Calu3 (cell line): ENCODE measurements at regions not wholly inside any gene's neighbourhood (a gene's known extent, or its start where the extent isn't known, plus 50 kb on each side); places are given as distances from the start of the nearest gene placed in this dataset.
"Not testable (repeated sequence)": the region's sequence is repeated elsewhere in the genome, so short reads cannot be mapped to it uniquely, and the experiment has no call there.

ENCODE experiments used
- BruUV-seq: library from RNA; stranded (reverse); fragments of 400-500 nt; replicated peaks from 2 replicates; lab custom pipeline; 2021; lab: Mats Ljungman, UMichigan
- CTCF ChIA-PET: fragments of 300-600 bp; sonication (Branson Sonifier 250); formaldehyde crosslinking; loops from one replicate; lab custom pipeline; 2022; ENCODE audit warnings: antibody characterized with exemption; lab: Charles Lee
- DNase-seq: peaks from one replicate; pipeline ENCODE4 v3.0.0; 2022
- H3K27ac Mint-ChIP-seq: one replicate; pipeline ENCODE4 v1.8.0; 2022; ENCODE audit warnings: mixed read lengths; ENCODE audit not compliant: unreplicated experiment
- H3K27me3 Mint-ChIP-seq: one replicate; pipeline ENCODE4 v1.8.0; 2022; ENCODE audit warnings: mixed read lengths; ENCODE audit not compliant: unreplicated experiment
- H3K36me3 Mint-ChIP-seq: one replicate; pipeline ENCODE4 v1.8.0; 2022; ENCODE audit warnings: mild to moderate bottlenecking, moderate library complexity, mixed read lengths; ENCODE audit not compliant: insufficient read depth, unreplicated experiment
- H3K4me1 Mint-ChIP-seq: one replicate; pipeline ENCODE4 v1.8.0; 2022; ENCODE audit warnings: mild to moderate bottlenecking, low read depth, mixed read lengths; ENCODE audit not compliant: unreplicated experiment
- H3K4me3 Mint-ChIP-seq: one replicate; pipeline ENCODE4 v1.8.0; 2022; ENCODE audit warnings: mild to moderate bottlenecking, low read depth, moderate library complexity, mixed read lengths; ENCODE audit not compliant: unreplicated experiment
- H3K9me3 Mint-ChIP-seq: one replicate; pipeline ENCODE4 v1.8.0; 2022; ENCODE audit warnings: low read depth, mixed read lengths; ENCODE audit not compliant: unreplicated experiment
- intact Hi-C: fragments of 100-400 bp; cut with micrococcal nuclease; formaldehyde crosslinking; loops from one replicate; pipeline ENCODE4 v1.10.0; 2022; ENCODE audit not compliant: unreplicated experiment
- TF ChIP-seq, protein P1 (sequence below): fragments of 200-600 bp; IDR thresholded peaks from one replicate; pipeline ENCODE4 v1.8.0; 2022; ENCODE audit warnings: antibody characterized with exemption; ENCODE audit not compliant: unreplicated experiment

DNA sequence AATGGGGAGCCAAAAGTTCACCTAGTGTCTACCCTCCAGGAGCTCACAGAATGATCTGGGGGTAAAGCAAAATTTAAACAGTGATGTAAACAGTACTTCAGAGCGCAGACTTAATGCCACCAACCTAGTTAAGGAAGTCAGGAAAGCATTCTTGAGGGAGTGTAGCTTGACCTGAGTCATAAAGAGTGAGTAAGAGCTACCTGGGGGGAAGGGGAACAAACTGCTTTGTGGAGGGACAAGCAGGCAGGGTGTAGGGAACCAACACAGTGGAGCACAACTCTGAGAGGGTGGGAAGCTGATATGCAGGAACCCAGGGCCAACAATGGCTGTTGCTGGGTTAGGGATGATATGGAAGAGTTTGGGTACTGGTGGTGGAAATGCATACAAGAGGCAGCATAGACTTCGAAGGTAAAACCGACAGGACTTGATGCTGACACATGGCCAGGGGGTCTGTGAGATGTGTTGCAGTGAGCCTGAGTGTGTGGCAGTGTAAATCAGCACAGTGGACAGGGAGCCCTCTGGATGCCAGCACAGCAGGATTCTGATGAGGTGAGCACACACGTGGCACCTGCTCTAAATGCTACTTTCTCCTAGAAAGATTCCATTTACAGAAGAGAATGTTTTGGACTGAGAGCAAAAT lies 58.3 kb upstream of the CYP2D6 start:
- CTCF ChIA-PET, result interaction anchor here (0.8 to 1.6 kb wide), 3 partner anchors 11 to 255 kb away, joined by 4 to 5 read pairs (median 4); no protein-coding TSS in a partner anchor
- Mint-ChIP-seq H3K9me3 (peaks cover 2% of the 10 kb centered on the region), H3K4me1 (peaks cover 76% of the 10 kb centered on the region), H3K27me3 (no peaks in the 10 kb centered on the region), H3K4me3 (peak overlapping the region; percentile 10), H3K36me3 (peaks cover 24% of the 10 kb centered on the region), H3K27ac (peak overlapping the region; percentile 69)
- BruUV-seq, result no TSS peak
- intact Hi-C loops, result no loop called here
- TF ChIP-seq, protein P1, sequence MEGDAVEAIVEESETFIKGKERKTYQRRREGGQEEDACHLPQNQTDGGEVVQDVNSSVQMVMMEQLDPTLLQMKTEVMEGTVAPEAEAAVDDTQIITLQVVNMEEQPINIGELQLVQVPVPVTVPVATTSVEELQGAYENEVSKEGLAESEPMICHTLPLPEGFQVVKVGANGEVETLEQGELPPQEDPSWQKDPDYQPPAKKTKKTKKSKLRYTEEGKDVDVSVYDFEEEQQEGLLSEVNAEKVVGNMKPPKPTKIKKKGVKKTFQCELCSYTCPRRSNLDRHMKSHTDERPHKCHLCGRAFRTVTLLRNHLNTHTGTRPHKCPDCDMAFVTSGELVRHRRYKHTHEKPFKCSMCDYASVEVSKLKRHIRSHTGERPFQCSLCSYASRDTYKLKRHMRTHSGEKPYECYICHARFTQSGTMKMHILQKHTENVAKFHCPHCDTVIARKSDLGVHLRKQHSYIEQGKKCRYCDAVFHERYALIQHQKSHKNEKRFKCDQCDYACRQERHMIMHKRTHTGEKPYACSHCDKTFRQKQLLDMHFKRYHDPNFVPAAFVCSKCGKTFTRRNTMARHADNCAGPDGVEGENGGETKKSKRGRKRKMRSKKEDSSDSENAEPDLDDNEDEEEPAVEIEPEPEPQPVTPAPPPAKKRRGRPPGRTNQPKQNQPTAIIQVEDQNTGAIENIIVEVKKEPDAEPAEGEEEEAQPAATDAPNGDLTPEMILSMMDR, result no peak
- peak; percentile 62 for DNase-seq

GRCh38 chr22:42187646-42188045 lies 57.0 kb upstream of the CYP2D6 start:
- CTCF ChIA-PET, result no interaction called here
- TF ChIP-seq, protein P1, result no peak
- Mint-ChIP-seq H3K27me3 (no peaks in the 10 kb centered on the region), H3K36me3 (peaks cover 24% of the 10 kb centered on the region), H3K4me3 (no peak overlapping the region), H3K4me1 (peaks cover 82% of the 10 kb centered on the region), H3K27ac (peak overlapping the region; percentile 69), H3K9me3 (peaks cover 2% of the 10 kb centered on the region)
- DNase-seq, result no peak
- intact Hi-C loops, result no loop called here
- no TSS peak for BruUV-seq

DNA sequence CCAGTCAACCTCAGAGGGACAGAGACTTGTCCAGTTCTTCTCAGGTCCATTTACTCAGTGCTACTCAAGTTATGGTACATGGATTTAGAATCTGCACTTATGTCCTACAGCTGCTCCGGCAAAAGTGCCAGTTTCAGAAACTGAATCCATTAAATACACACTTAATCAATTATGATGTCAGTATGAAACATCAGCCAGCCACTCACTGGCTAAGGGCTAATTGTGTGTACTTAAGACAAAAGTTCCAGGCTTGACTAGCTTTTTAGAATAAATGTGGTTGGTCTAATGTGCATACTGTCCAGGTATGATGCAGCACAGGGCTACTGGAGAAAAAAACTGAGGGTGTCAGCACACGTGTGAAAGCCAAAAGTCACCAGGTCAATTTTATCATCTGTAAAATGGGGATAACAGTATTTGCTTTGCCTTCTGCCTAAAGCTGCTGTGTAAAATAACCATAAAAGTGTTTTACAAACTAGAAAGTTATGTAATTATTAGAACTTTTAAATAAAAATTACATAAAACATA lies 55.4 kb upstream of the CYP2D6 start:
- Mint-ChIP-seq H3K27me3 (no peaks in the 10 kb centered on the region), H3K36me3 (peaks cover 24% of the 10 kb centered on the region), H3K27ac (no peak overlapping the region), H3K4me3 (no peak overlapping the region), H3K9me3 (peaks cover 2% of the 10 kb centered on the region), H3K4me1 (peaks cover 80% of the 10 kb centered on the region)
- TF ChIP-seq, protein P1, result no peak
- no peak for DNase-seq
- BruUV-seq, result no TSS peak
- intact Hi-C loops, result no loop called here
- CTCF ChIA-PET, result interaction anchor here (1.8 kb wide), 1 partner anchor 11 kb away, joined by 4 read pairs; no protein-coding TSS in a partner anchor

DNA sequence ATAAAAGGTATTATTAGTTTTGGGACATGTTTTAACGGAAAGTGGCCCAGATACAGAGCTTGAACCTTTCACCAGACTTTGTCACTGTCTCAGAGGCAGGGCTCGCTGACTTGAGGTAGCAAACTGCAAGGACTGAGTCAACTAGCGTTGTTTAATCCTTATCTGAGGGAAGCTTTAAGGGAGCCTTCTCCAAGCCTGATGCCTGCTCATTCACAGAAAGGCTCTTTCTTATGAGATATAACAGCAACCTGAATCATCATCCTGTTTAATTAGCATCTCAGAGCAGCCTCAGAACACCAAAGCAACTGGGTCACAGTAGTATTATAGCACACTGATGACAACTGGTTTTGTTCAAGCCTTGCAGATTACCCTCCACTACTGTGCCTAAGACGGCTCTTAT lies 54.2 kb upstream of the CYP2D6 start:
- TF ChIP-seq, protein P1, result no peak
- Mint-ChIP-seq H3K36me3 (peaks cover 24% of the 10 kb centered on the region), H3K9me3 (no peaks in the 10 kb centered on the region), H3K4me3 (no peak overlapping the region), H3K27me3 (no peaks in the 10 kb centered on the region), H3K4me1 (peaks cover 81% of the 10 kb centered on the region), H3K27ac (no peak overlapping the region)
- no peak for DNase-seq
- intact Hi-C loops, result loop anchor here (5.0 kb wide), 1 partner anchor 82 kb away; no protein-coding TSS in a partner anchor
- no TSS peak for BruUV-seq
- CTCF ChIA-PET, result interaction anchor here (1.8 kb wide), 1 partner anchor 12 kb away, joined by 4 read pairs; no protein-coding TSS in a partner anchor

DNA sequence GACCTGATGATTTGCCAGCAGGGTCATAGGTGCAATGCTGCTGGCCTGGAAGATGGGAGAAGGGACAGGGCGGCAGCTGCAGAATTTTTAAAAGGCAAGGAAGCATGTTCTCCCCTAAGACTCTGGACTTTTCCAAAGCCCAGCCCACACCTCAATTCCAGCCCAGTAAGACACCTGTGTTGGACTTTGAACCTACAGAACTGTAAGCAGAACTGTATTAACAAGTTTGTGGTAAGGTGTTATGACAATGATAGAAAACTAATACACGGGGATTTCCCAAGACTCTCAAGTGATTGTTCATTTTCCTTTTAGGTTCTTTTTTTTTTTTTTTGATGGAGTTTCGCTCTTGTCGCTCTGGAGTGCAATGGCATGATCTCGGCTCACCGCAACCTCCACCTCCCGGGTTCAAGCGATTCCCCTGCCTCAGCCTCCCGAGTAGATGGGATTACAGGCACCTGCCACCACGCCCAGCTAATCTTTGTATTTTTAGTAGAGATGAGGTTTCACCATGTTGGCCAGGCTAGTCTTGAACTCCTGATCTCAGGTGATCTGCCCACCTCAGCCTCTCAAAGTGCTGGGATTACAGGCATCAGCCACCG lies 53.0 kb upstream of the CYP2D6 start:
- Mint-ChIP-seq H3K27ac (peak overlapping the region; percentile 50), H3K36me3 (peaks cover 22% of the 10 kb centered on the region), H3K4me3 (peak overlapping the region; percentile 59), H3K4me1 (peaks cover 81% of the 10 kb centered on the region)
- CTCF ChIA-PET, result interaction anchor here (1.7 kb wide), 1 partner anchor 260 kb away, joined by 4 read pairs; no protein-coding TSS in a partner anchor
- peak; percentile 33 for DNase-seq
- H3K27me3 Mint-ChIP-seq, H3K9me3 Mint-ChIP-seq, BruUV-seq: not testable (repeated sequence)
- intact Hi-C loops, result loop anchor here (5.0 kb wide), 1 partner anchor 84 kb away; no protein-coding TSS in a partner anchor
